ENCODE measurements at regions not wholly inside any gene's neighbourhood (a gene's known extent, or its start where the extent isn't known, plus 50 kb on each side); places are given as distances from the start of the nearest gene placed in this dataset.

- Mint-ChIP-seq H3K4me1 (ENCODE audit: low read depth) (no peaks in the 10 kb centered on the region), H3K36me3 (ENCODE audit: low read depth) (no peaks in the 10 kb centered on the region), H3K27me3 (no peaks in the 10 kb centered on the region), H3K4me3 (no peak overlapping the region), H3K9me3 (no peaks in the 10 kb centered on the region), H3K27ac (no peak overlapping the region)
- intact Hi-C loops (cut with micrococcal nuclease) = no loop called here
These were observed 91.4 kb upstream of the DYNLRB2 start for GRCh38 chr16:80449392-80449791.

- Mint-ChIP-seq H3K27ac (no peak overlapping the region), H3K36me3 (ENCODE audit: low read depth) (no peaks in the 10 kb centered on the region), H3K4me3 (no peak overlapping the region), H3K27me3 (no peaks in the 10 kb centered on the region), H3K9me3 (no peaks in the 10 kb centered on the region), H3K4me1 (ENCODE audit: low read depth) (no peaks in the 10 kb centered on the region)
- intact Hi-C loops (cut with micrococcal nuclease) = no loop called here
These were observed 93.6 kb upstream of the DYNLRB2 start for GRCh38 chr16:80447241-80447640.

GRCh38 chr16:80442779-80443178 lies 98.0 kb upstream of the DYNLRB2 start:
- intact Hi-C loops (cut with micrococcal nuclease) = no loop called here
- H3K9me3 Mint-ChIP-seq = peaks cover 7% of the 10 kb centered on the region
- H3K27me3 Mint-ChIP-seq = no peaks in the 10 kb centered on the region
- H3K27ac Mint-ChIP-seq = no peak overlapping the region
- no peak overlapping the region for H3K4me3 Mint-ChIP-seq
- no peaks in the 10 kb centered on the region for H3K4me1 Mint-ChIP-seq (ENCODE audit: low read depth)
- H3K36me3 Mint-ChIP-seq (ENCODE audit: low read depth) = no peaks in the 10 kb centered on the region

- intact Hi-C loops (cut with micrococcal nuclease) = no loop called here
- H3K27me3 Mint-ChIP-seq = no peaks in the 10 kb centered on the region
- no peak overlapping the region for H3K4me3 Mint-ChIP-seq
- no peaks in the 10 kb centered on the region for H3K4me1 Mint-ChIP-seq (ENCODE audit: low read depth)
- H3K9me3 Mint-ChIP-seq = peaks cover 8% of the 10 kb centered on the region
- no peak overlapping the region for H3K27ac Mint-ChIP-seq
- H3K36me3 Mint-ChIP-seq (ENCODE audit: low read depth) = no peaks in the 10 kb centered on the region
These were observed 98.9 kb upstream of the DYNLRB2 start for GRCh38 chr16:80441935-80442334.

- intact Hi-C loops (cut with micrococcal nuclease) = no loop called here
- Mint-ChIP-seq H3K4me1 (ENCODE audit: low read depth) (no peaks in the 10 kb centered on the region), H3K36me3 (ENCODE audit: low read depth) (no peaks in the 10 kb centered on the region), H3K9me3 (peaks cover 8% of the 10 kb centered on the region), H3K27me3 (no peaks in the 10 kb centered on the region), H3K27ac (no peak overlapping the region), H3K4me3 (no peak overlapping the region)
These were observed 100.1 kb upstream of the DYNLRB2 start for GRCh38 chr16:80440667-80441066.

- Mint-ChIP-seq H3K27ac (no peak overlapping the region), H3K27me3 (no peaks in the 10 kb centered on the region), H3K9me3 (peaks cover 8% of the 10 kb centered on the region), H3K4me3 (no peak overlapping the region), H3K36me3 (ENCODE audit: low read depth) (no peaks in the 10 kb centered on the region), H3K4me1 (ENCODE audit: low read depth) (no peaks in the 10 kb centered on the region)
- intact Hi-C loops (cut with micrococcal nuclease) = no loop called here
These were observed 103.1 kb upstream of the DYNLRB2 start for GRCh38 chr16:80437707-80438106.

- Mint-ChIP-seq H3K9me3 (peaks cover 17% of the 10 kb centered on the region), H3K4me1 (ENCODE audit: low read depth) (no peaks in the 10 kb centered on the region), H3K4me3 (no peak overlapping the region), H3K27ac (no peak overlapping the region), H3K36me3 (ENCODE audit: low read depth) (no peaks in the 10 kb centered on the region), H3K27me3 (no peaks in the 10 kb centered on the region)
- intact Hi-C loops (cut with micrococcal nuclease) = no loop called here
These were observed 104.3 kb upstream of the DYNLRB2 start for GRCh38 chr16:80436510-80436909.

GRCh38 chr16:80433623-80434022 lies 107.2 kb upstream of the DYNLRB2 start:
- intact Hi-C loops (cut with micrococcal nuclease) = no loop called here
- Mint-ChIP-seq H3K27me3 (no peaks in the 10 kb centered on the region), H3K4me1 (ENCODE audit: low read depth) (no peaks in the 10 kb centered on the region), H3K4me3 (no peak overlapping the region), H3K27ac (no peak overlapping the region), H3K36me3 (ENCODE audit: low read depth) (no peaks in the 10 kb centered on the region), H3K9me3 (peaks cover 26% of the 10 kb centered on the region)

GRCh38 chr16:80427795-80428194 lies 113.0 kb upstream of the DYNLRB2 start:
- Mint-ChIP-seq H3K4me3 (no peak overlapping the region), H3K36me3 (ENCODE audit: low read depth) (no peaks in the 10 kb centered on the region), H3K27me3 (no peaks in the 10 kb centered on the region), H3K9me3 (peaks cover 18% of the 10 kb centered on the region), H3K27ac (no peak overlapping the region), H3K4me1 (ENCODE audit: low read depth) (no peaks in the 10 kb centered on the region)
- intact Hi-C loops (cut with micrococcal nuclease) = no loop called here

- H3K27me3 Mint-ChIP-seq = no peaks in the 10 kb centered on the region
These were observed 122.1 kb upstream of the DYNLRB2 start for GRCh38 chr16:80418517-80419355.

GRCh38 chr16:80417706-80418271 lies 123.0 kb upstream of the DYNLRB2 start:
- H3K36me3 Mint-ChIP-seq (ENCODE audit: low read depth) = no peaks in the 10 kb centered on the region
- no peaks in the 10 kb centered on the region for H3K4me1 Mint-ChIP-seq (ENCODE audit: low read depth)
- H3K4me3 Mint-ChIP-seq = no peak overlapping the region
- H3K27ac Mint-ChIP-seq = no peak overlapping the region
- H3K27me3 Mint-ChIP-seq = no peaks in the 10 kb centered on the region
- intact Hi-C loops (cut with micrococcal nuclease) = no loop called here
- no peaks in the 10 kb centered on the region for H3K9me3 Mint-ChIP-seq

More at GRCh38 chr16:80418517-80419355, 122.1 kb upstream of the DYNLRB2 start:
- Mint-ChIP-seq H3K4me3 (no peak overlapping the region), H3K4me1 (ENCODE audit: low read depth) (no peaks in the 10 kb centered on the region), H3K9me3 (no peaks in the 10 kb centered on the region), H3K36me3 (ENCODE audit: low read depth) (no peaks in the 10 kb centered on the region), H3K27ac (no peak overlapping the region)
- intact Hi-C loops (cut with micrococcal nuclease) = no loop called here

GRCh38 chr16:80408014-80408413 lies 132.8 kb upstream of the DYNLRB2 start:
- Mint-ChIP-seq H3K27me3 (peaks cover 2% of the 10 kb centered on the region), H3K27ac (no peak overlapping the region), H3K4me1 (ENCODE audit: low read depth) (no peaks in the 10 kb centered on the region), H3K9me3 (no peaks in the 10 kb centered on the region), H3K36me3 (ENCODE audit: low read depth) (no peaks in the 10 kb centered on the region), H3K4me3 (no peak overlapping the region)
- intact Hi-C loops (cut with micrococcal nuclease) = no loop called here

- H3K4me1 Mint-ChIP-seq (ENCODE audit: low read depth) = no peaks in the 10 kb centered on the region
- no peak overlapping the region for H3K27ac Mint-ChIP-seq
- H3K4me3 Mint-ChIP-seq = no peak overlapping the region
- no peaks in the 10 kb centered on the region for H3K9me3 Mint-ChIP-seq
- H3K36me3 Mint-ChIP-seq (ENCODE audit: low read depth) = no peaks in the 10 kb centered on the region
- peaks cover 2% of the 10 kb centered on the region for H3K27me3 Mint-ChIP-seq
- intact Hi-C loops (cut with micrococcal nuclease) = no loop called here
These were observed 133.4 kb upstream of the DYNLRB2 start for GRCh38 chr16:80407265-80407987.

GRCh38 chr16:80404847-80405246 lies 135.9 kb upstream of the DYNLRB2 start:
- Mint-ChIP-seq H3K9me3 (no peaks in the 10 kb centered on the region), H3K4me3 (no peak overlapping the region), H3K27ac (no peak overlapping the region), H3K4me1 (ENCODE audit: low read depth) (no peaks in the 10 kb centered on the region), H3K27me3 (peaks cover 2% of the 10 kb centered on the region), H3K36me3 (ENCODE audit: low read depth) (no peaks in the 10 kb centered on the region)
- intact Hi-C loops (cut with micrococcal nuclease) = no loop called here

All from dendritic cell treated with granulocyte-macrophage colony-stimulating factor and Interleukin-4, amounts not matched to agents 40 ng/mL and 50 ng/mL, for 4 days (primary cell).